Smooth muscle cell (in vitro differentiated cells): ENCODE measurements at regions not wholly inside any gene's neighbourhood (a gene's known extent, or its start where the extent isn't known, plus 50 kb on each side); places are given as distances from the start of the nearest gene placed in this dataset.

Experiments used
- DNase-seq: peaks from one replicate; lab custom pipeline; 2025; ENCODE audit not compliant: unreplicated experiment; lab: John Stamatoyannopoulos, UW
- H2AFZ ChIP-seq: fragments of 200-600 bp; sonication (generic); 2 replicates; pipeline ENCODE4 v1.6.0; 2016; ENCODE audit warnings: antibody characterized with exemption, low read depth, mild to moderate bottlenecking
- H3F3A ChIP-seq: fragments of 200-600 bp; sonication (generic); 2 replicates; pipeline ENCODE4 v1.6.0; 2017; ENCODE audit warnings: antibody characterized with exemption, low read depth
- H3K27ac ChIP-seq: fragments of 200-600 bp; sonication (generic); 2 replicates; pipeline ENCODE4 v1.5.1; 2016; ENCODE audit warnings: low read depth, mild to moderate bottlenecking
- H3K27me3 ChIP-seq: fragments of 200-600 bp; sonication (generic); 2 replicates; pipeline ENCODE4 v1.6.1; 2016; ENCODE audit warnings: low read depth, mild to moderate bottlenecking
- H3K36me3 ChIP-seq: fragments of 200-600 bp; sonication (generic); 2 replicates; pipeline ENCODE4 v1.5.1; 2016; ENCODE audit warnings: low read depth
- H3K4me1 ChIP-seq: fragments of 200-600 bp; sonication (generic); 2 replicates; pipeline ENCODE4 v1.5.1; 2016; ENCODE audit warnings: low read depth
- H3K4me2 ChIP-seq: fragments of 200-600 bp; sonication (generic); 2 replicates; pipeline ENCODE4 v1.6.0; 2016; ENCODE audit warnings: mild to moderate bottlenecking
- H3K4me3 ChIP-seq: fragments of 200-600 bp; sonication (generic); 2 replicates; pipeline ENCODE4 v1.5.1; 2016; ENCODE audit warnings: mild to moderate bottlenecking
- H3K79me2 ChIP-seq: fragments of 200-600 bp; sonication (generic); 2 replicates; pipeline ENCODE4 v1.6.0; 2016; ENCODE audit warnings: low read depth, mild to moderate bottlenecking
- H3K9ac ChIP-seq: fragments of 200-600 bp; sonication (generic); 2 replicates; pipeline ENCODE4 v1.6.0; 2016; ENCODE audit warnings: low read depth
- H3K9me3 ChIP-seq: fragments of 200-600 bp; sonication (generic); replicated peaks from 2 replicates; pipeline ENCODE4 v1.5.1; 2016; ENCODE audit warnings: low read depth
- H4K20me1 ChIP-seq: fragments of 200-600 bp; sonication (generic); 2 replicates; pipeline ENCODE4 v1.6.0; 2016; ENCODE audit warnings: low read depth
- CTCF ChIP-seq: fragments of 200-600 bp; sonication (generic); IDR thresholded peaks from 2 replicates; pipeline ENCODE4 v1.5.1; 2017; ENCODE audit warnings: borderline replicate concordance, mild to moderate bottlenecking, antibody characterized with exemption; ENCODE audit not compliant: insufficient read depth, poor library complexity, severe bottlenecking
- WGBS: methylation state at CpG from one replicate; pipeline ENCODE4 v1.1.7; 2016; ENCODE audit warnings: low lambda C conversion rate; 5-methylcytosine and 5-hydroxymethylcytosine counted together

DNA sequence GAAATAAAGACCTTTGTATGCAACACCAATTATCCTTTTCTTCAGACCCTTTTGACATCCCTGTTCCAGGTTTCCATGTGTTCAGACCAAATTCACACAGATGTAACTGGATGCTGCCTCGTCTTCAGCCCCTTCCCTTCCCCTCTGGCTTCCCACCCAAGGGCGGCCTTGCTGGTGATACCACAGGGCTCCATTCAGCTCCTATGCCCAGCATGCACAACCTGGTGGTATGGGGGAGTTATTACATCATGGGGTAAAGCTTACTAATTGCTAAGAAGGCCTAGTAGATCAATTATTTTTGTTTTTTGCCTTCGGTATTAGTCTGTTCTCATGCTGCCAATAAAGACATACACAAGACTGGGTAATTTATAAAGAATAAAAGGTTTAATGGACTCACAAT is 317.0 kb upstream of the CXXC4 start:
- H3K27ac ChIP-seq, result no peak overlapping the region
- no peaks in the 10 kb centered on the region for H3F3A ChIP-seq
- no peaks in the 10 kb centered on the region for H3K9me3 ChIP-seq
- H2AFZ ChIP-seq, result no peak overlapping the region
- WGBS, result 91% methylated on average over 3 of the region's 3 CpGs
- H3K79me2 ChIP-seq, result no peaks in the 10 kb centered on the region
- H3K36me3 ChIP-seq, result no peaks in the 10 kb centered on the region
- TF ChIP-seq CTCF, result no peak
- H3K4me2 ChIP-seq, result no peak overlapping the region
- no peaks in the 10 kb centered on the region for H3K4me1 ChIP-seq
- H3K9ac ChIP-seq, result no peak overlapping the region
- H3K27me3 ChIP-seq, result no peaks in the 10 kb centered on the region
- H4K20me1 ChIP-seq, result no peaks in the 10 kb centered on the region
- H3K4me3 ChIP-seq, result no peak overlapping the region
- no peak for DNase-seq

DNA sequence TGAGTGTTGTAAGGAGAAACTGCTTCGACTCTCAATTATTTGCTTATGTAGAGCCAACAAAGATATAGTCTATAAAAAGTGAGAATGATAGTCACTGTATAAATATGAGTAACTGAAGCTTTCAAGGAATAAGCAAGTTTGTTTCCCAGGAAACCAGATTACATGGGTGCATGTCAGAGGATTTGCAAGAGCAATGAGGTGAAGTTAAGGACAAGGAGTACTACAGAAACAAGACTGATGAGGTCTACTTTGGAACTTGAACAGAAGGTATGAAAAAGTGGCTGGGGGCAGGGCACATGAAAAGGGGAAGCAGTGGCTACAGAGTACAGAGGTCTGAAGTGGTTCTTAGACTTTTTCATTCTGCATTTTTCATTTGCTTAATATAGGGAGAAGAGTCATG is 321.0 kb upstream of the CXXC4 start:
- Histone ChIP-seq H2AFZ (no peak overlapping the region), H3K79me2 (no peaks in the 10 kb centered on the region), H3F3A (no peaks in the 10 kb centered on the region), H3K4me1 (no peaks in the 10 kb centered on the region), H3K36me3 (no peaks in the 10 kb centered on the region), H3K9me3 (no peaks in the 10 kb centered on the region), H4K20me1 (no peaks in the 10 kb centered on the region), H3K9ac (no peak overlapping the region), H3K27ac (no peak overlapping the region), H3K27me3 (no peaks in the 10 kb centered on the region), H3K4me2 (no peak overlapping the region), H3K4me3 (no peak overlapping the region)
- WGBS, result 75% methylated on average over 1 of the region's 1 CpG
- no peak for DNase-seq
- no peak for TF ChIP-seq CTCF

DNA sequence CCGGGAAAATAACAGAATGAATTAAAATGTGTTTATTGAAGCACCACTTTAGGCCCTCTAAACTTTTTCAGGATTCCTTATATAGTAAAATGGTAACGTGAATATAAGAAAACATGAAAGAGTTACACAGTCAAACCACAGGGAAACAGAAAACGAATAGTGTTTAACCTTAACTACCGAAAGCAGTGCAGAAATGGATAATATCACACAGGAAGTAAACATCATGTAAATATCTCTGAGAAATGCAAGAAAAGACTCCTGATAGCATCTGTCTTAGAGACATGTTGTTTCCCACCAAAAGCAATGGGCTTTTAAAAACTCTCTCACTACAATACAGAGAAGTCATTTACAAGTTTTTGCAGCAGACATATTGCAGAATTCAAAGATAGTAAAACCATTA is 323.9 kb upstream of the CXXC4 start:
- H3K4me3 ChIP-seq, result no peak overlapping the region
- no peak overlapping the region for H3K4me2 ChIP-seq
- no peak overlapping the region for H3K27ac ChIP-seq
- H3K9ac ChIP-seq, result no peak overlapping the region
- no peak for DNase-seq
- TF ChIP-seq CTCF, result no peak
- H2AFZ ChIP-seq, result no peak overlapping the region
- H3K36me3 ChIP-seq, result no peaks in the 10 kb centered on the region
- H3K4me1 ChIP-seq, result no peaks in the 10 kb centered on the region
- WGBS, result 92% methylated on average over 4 of the region's 4 CpGs
- no peaks in the 10 kb centered on the region for H3K79me2 ChIP-seq
- no peaks in the 10 kb centered on the region for H3K9me3 ChIP-seq
- no peaks in the 10 kb centered on the region for H4K20me1 ChIP-seq
- no peaks in the 10 kb centered on the region for H3K27me3 ChIP-seq
- no peaks in the 10 kb centered on the region for H3F3A ChIP-seq

DNA sequence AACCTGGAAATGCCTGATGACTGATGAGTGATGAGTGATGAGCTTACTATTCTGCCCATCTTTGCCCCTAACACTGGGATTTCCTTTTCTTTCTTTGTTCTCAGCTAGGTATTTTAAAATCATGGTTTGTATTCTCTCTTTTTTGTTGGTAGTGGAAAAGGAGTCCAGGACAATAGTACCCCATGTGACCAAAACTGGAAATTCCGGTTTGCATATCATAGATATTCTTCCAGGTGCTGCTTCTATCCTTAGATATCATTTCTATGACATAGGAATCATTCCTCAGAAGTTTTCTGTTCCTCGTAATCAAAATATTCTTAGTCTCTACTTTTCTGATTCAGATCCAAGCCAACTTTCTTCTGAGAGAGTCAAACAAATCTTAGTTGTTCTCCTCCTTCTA is 320.5 kb upstream of the TET2 start:
- whole genome bisulfite sequencing, result 81% methylated on average over 2 of the region's 2 CpGs
- no peak for TF ChIP-seq CTCF

More for the DNA sequence above, 320.5 kb upstream of the TET2 start:
- Histone ChIP-seq H4K20me1 (no peaks in the 10 kb centered on the region), H3K36me3 (no peaks in the 10 kb centered on the region), H3K9ac (no peak overlapping the region), H3K27me3 (no peaks in the 10 kb centered on the region), H3F3A (no peaks in the 10 kb centered on the region), H3K79me2 (no peaks in the 10 kb centered on the region), H3K27ac (no peak overlapping the region), H3K9me3 (no peaks in the 10 kb centered on the region), H3K4me3 (no peak overlapping the region), H3K4me1 (no peaks in the 10 kb centered on the region), H3K4me2 (no peak overlapping the region), H2AFZ (no peak overlapping the region)
- no peak for DNase-seq
